ENCODE measurements at regions not wholly inside any gene's neighbourhood (a gene's known extent, or its start where the extent isn't known, plus 50 kb on each side); places are given as distances from the start of the nearest gene placed in this dataset.

- H3K27ac ChIP-seq (ENCODE audit: low read depth, low read length), result no peak overlapping the region
- no peaks in the 10 kb centered on the region for H3K9me2 ChIP-seq (replicated peaks; ENCODE audit: insufficient read depth, low read length)
Observed at GRCh38 chr7:86933295-86933845, 126.1 kb downstream of the ELAPOR2 start.

GRCh38 chr7:86932038-86932512 is 127.4 kb downstream of the ELAPOR2 start:
- Histone ChIP-seq H3K27ac (ENCODE audit: low read depth, low read length) (no peak overlapping the region), H4K20me1 (ENCODE audit: low read depth, low read length) (no peaks in the 10 kb centered on the region), H3K9me3 (ENCODE audit: insufficient read depth, low read length) (no peaks in the 10 kb centered on the region), H3K4me2 (ENCODE audit: low read depth, low read length, poor library complexity, severe bottlenecking) (no peak overlapping the region), H3K36me3 (ENCODE audit: low read length) (no peaks in the 10 kb centered on the region), H3K9me2 (replicated peaks; ENCODE audit: insufficient read depth, low read length) (no peaks in the 10 kb centered on the region), H2AFZ (ENCODE audit: low read depth, low read length, severe bottlenecking) (no peak overlapping the region), H3F3A (ENCODE audit: insufficient read depth) (0 out of 2 replicates have a peak, but pooled peaks cover 2% of the 10 kb centered on the region), H3K4me3 (ENCODE audit: insufficient read depth, low read length, poor library complexity, severe bottlenecking) (no peak overlapping the region), H3K79me2 (ENCODE audit: insufficient read depth, low read length) (no peaks in the 10 kb centered on the region), H3K9ac (ENCODE audit: low read length) (no peak overlapping the region), H3K27me3 (ENCODE audit: low read length) (no peaks in the 10 kb centered on the region)
- TF ChIP-seq EZH2phosphoT487 (conservative IDR thresholded peaks at IDR 0.05; ENCODE audit: low read length), result no peak
- no peak for TF ChIP-seq CTCF (IDR thresholded peaks at IDR 0.05; ENCODE audit: insufficient read depth, low read length, poor library complexity, severe bottlenecking)

More at GRCh38 chr7:86933295-86933845, 126.1 kb downstream of the ELAPOR2 start:
- Histone ChIP-seq H3K36me3 (ENCODE audit: low read length) (no peaks in the 10 kb centered on the region), H3K4me3 (ENCODE audit: insufficient read depth, low read length, poor library complexity, severe bottlenecking) (no peak overlapping the region), H3F3A (ENCODE audit: insufficient read depth) (no peaks in the 10 kb centered on the region), H4K20me1 (ENCODE audit: low read depth, low read length) (no peaks in the 10 kb centered on the region), H3K27me3 (ENCODE audit: low read length) (no peaks in the 10 kb centered on the region), H2AFZ (ENCODE audit: low read depth, low read length, severe bottlenecking) (no peak overlapping the region), H3K4me2 (ENCODE audit: low read depth, low read length, poor library complexity, severe bottlenecking) (no peak overlapping the region), H3K9ac (ENCODE audit: low read length) (no peak overlapping the region), H3K79me2 (ENCODE audit: insufficient read depth, low read length) (no peaks in the 10 kb centered on the region), H3K9me3 (ENCODE audit: insufficient read depth, low read length) (no peaks in the 10 kb centered on the region)
- no peak for TF ChIP-seq EZH2phosphoT487 (conservative IDR thresholded peaks at IDR 0.05; ENCODE audit: low read length)
- TF ChIP-seq CTCF (IDR thresholded peaks at IDR 0.05; ENCODE audit: insufficient read depth, low read length, poor library complexity, severe bottlenecking), result no peak

GRCh38 chr7:86931439-86931838 is 128.0 kb downstream of the ELAPOR2 start:
- H3K27me3 ChIP-seq (ENCODE audit: low read length), result no peaks in the 10 kb centered on the region
- H3F3A ChIP-seq (ENCODE audit: insufficient read depth), result 0 out of 2 replicates have a peak, but pooled peaks cover 6% of the 10 kb centered on the region
- H3K9me3 ChIP-seq (ENCODE audit: insufficient read depth, low read length), result no peaks in the 10 kb centered on the region
- no peak overlapping the region for H3K4me3 ChIP-seq (ENCODE audit: insufficient read depth, low read length, poor library complexity, severe bottlenecking)
- H3K9me2 ChIP-seq (replicated peaks; ENCODE audit: insufficient read depth, low read length), result no peaks in the 10 kb centered on the region
- no peak overlapping the region for H3K9ac ChIP-seq (ENCODE audit: low read length)
- no peak overlapping the region for H2AFZ ChIP-seq (ENCODE audit: low read depth, low read length, severe bottlenecking)
- no peak for TF ChIP-seq EZH2phosphoT487 (conservative IDR thresholded peaks at IDR 0.05; ENCODE audit: low read length)
- TF ChIP-seq CTCF (IDR thresholded peaks at IDR 0.05; ENCODE audit: insufficient read depth, low read length, poor library complexity, severe bottlenecking), result no peak
- no peaks in the 10 kb centered on the region for H3K36me3 ChIP-seq (ENCODE audit: low read length)
- no peak overlapping the region for H3K27ac ChIP-seq (ENCODE audit: low read depth, low read length)
- no peak overlapping the region for H3K4me2 ChIP-seq (ENCODE audit: low read depth, low read length, poor library complexity, severe bottlenecking)
- no peaks in the 10 kb centered on the region for H3K79me2 ChIP-seq (ENCODE audit: insufficient read depth, low read length)
- H4K20me1 ChIP-seq (ENCODE audit: low read depth, low read length), result no peaks in the 10 kb centered on the region
